ENCODE measurements at regions not wholly inside any gene's neighbourhood (a gene's known extent, or its start where the extent isn't known, plus 50 kb on each side); places are given as distances from the start of the nearest gene placed in this dataset.

DNA sequence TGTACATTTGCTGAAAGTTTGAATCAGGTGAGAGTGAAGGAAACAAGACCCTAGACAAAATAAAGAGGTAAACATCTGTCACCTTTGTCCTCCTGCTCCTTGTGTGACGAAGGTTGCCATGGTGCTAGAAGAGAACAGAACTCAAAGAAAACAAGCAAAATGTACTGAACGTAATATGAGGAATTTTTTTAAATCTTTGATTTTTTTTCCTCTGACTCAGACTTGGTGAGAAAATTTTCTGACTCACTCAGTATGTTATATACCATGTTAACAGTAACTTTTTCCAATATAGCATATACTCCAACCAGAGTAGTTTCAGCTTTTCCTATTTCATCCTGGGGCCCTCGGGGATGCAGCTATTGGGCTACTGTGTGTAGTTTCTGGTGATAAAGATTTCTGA lies 2114.6 kb upstream of the PIK3C3 start:
- Histone ChIP-seq H3K36me3 (ENCODE audit: control insufficient read depth in 2 of 2, insufficient read depth in 2 of 2, low read length in 1 of 2) (no peaks in the 10 kb centered on the region), H4K20me1 (ENCODE audit: control insufficient read depth, insufficient read depth) (no peaks in the 10 kb centered on the region), H3K4me1 (ENCODE audit: control insufficient read depth, insufficient read depth, low read length) (no peaks in the 10 kb centered on the region), H3K27ac (ENCODE audit: control insufficient read depth, insufficient read depth) (no peak overlapping the region), H2AFZ (ENCODE audit: control insufficient read depth, low read depth, low read length) (no peak overlapping the region), H3K79me2 (ENCODE audit: control insufficient read depth, insufficient read depth, low read length) (no peaks in the 10 kb centered on the region), H3K4me2 (ENCODE audit: control insufficient read depth, insufficient read depth) (no peak overlapping the region), H3K9me3 (replicated peaks; ENCODE audit: control insufficient read depth, insufficient read depth, low read length) (no peaks in the 10 kb centered on the region), H3K9ac (ENCODE audit: control insufficient read depth, insufficient read depth, low read length) (no peak overlapping the region), H3K4me3 (no peak overlapping the region), H3K27me3 (replicated peaks in 1 of 2; ENCODE audit: control insufficient read depth in 2 of 2, insufficient read depth in 2 of 2, low read length in 1 of 2) (no peaks in the 10 kb centered on the region)
- DNase-seq (ENCODE audit: low read depth, low spot score) (no peak), FAIRE-seq (no peak), ATAC-seq (no peak)
- ChIA-PET POLR2A (no interaction called here), RAD21 (ENCODE audit: unreplicated experiment) (interaction anchor here (1.1 kb wide), 1 partner anchor 9 kb away, joined by 3 read pairs; no protein-coding TSS in a partner anchor), SMC1A (ENCODE audit: uncharacterized antibody, unreplicated experiment) (interaction anchor here (1.0 kb wide), 1 partner anchor 18 kb away, joined by 4 read pairs; no protein-coding TSS in a partner anchor), CTCF (no interaction called here)
- 0% methylated on average over 3 of the region's 3 CpGs for WGBS (ENCODE audit: insufficient coverage, insufficient replicate concordance, low lambda C conversion rate, missing lambda C conversion rate)
- in situ Hi-C loops (cut with MboI): no loop called here
- TF ChIP-seq YBX1 (IDR thresholded peaks at IDR 0.05) (no peak), CBFB (IDR thresholded peaks at IDR 0.05; ENCODE audit: low read depth) (no peak), ZNF217 (IDR thresholded peaks at IDR 0.05) (no peak), FOXK2 (IDR thresholded peaks at IDR 0.05) (no peak), SUZ12 (IDR thresholded peaks at IDR 0.05; ENCODE audit: unreplicated experiment) (no peak), ZNF24 (IDR thresholded peaks at IDR 0.05) (no peak), SMAD5 (IDR thresholded peaks at IDR 0.05; ENCODE audit: low read depth) (no peak), SMAD1 (IDR thresholded peaks at IDR 0.05; ENCODE audit: low read depth, partially characterized antibody) (no peak), SMC3 (IDR thresholded peaks at IDR 0.05; ENCODE audit: borderline replicate concordance, low read length) (no peak), EP300 (IDR thresholded peaks at IDR 0.05; ENCODE audit: borderline replicate concordance in 1 of 2, control insufficient read depth in 1 of 2, low read depth in 2 of 2, low read length in 2 of 2) (no peak), TCF7 (IDR thresholded peaks at IDR 0.05; ENCODE audit: borderline replicate concordance) (no peak), RCOR1 (conservative IDR thresholded peaks at IDR 0.05; ENCODE audit: low read depth, low read length) (no peak), SUPT20H (IDR thresholded peaks at IDR 0.05; ENCODE audit: borderline replicate concordance, control insufficient read depth, low read depth, low read length) (no peak), CREM (IDR thresholded peaks at IDR 0.05; ENCODE audit: low read depth) (no peak), TAF1 (IDR thresholded peaks at IDR 0.05; ENCODE audit: borderline replicate concordance, low read depth, low read length) (no peak), FOXM1 (IDR thresholded peaks at IDR 0.05; ENCODE audit: low read depth, low read length) (no peak)
- TF ChIP-seq, protein P1, sequence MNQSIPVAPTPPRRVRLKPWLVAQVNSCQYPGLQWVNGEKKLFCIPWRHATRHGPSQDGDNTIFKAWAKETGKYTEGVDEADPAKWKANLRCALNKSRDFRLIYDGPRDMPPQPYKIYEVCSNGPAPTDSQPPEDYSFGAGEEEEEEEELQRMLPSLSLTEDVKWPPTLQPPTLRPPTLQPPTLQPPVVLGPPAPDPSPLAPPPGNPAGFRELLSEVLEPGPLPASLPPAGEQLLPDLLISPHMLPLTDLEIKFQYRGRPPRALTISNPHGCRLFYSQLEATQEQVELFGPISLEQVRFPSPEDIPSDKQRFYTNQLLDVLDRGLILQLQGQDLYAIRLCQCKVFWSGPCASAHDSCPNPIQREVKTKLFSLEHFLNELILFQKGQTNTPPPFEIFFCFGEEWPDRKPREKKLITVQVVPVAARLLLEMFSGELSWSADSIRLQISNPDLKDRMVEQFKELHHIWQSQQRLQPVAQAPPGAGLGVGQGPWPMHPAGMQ (IDR thresholded peaks at IDR 0.05; ENCODE audit: borderline replicate concordance): no peak
- TF ChIP-seq, protein P2, sequence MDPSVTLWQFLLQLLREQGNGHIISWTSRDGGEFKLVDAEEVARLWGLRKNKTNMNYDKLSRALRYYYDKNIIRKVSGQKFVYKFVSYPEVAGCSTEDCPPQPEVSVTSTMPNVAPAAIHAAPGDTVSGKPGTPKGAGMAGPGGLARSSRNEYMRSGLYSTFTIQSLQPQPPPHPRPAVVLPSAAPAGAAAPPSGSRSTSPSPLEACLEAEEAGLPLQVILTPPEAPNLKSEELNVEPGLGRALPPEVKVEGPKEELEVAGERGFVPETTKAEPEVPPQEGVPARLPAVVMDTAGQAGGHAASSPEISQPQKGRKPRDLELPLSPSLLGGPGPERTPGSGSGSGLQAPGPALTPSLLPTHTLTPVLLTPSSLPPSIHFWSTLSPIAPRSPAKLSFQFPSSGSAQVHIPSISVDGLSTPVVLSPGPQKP (IDR thresholded peaks at IDR 0.05; ENCODE audit: low read depth, low read length): no peak
- TF ChIP-seq, protein P3, sequence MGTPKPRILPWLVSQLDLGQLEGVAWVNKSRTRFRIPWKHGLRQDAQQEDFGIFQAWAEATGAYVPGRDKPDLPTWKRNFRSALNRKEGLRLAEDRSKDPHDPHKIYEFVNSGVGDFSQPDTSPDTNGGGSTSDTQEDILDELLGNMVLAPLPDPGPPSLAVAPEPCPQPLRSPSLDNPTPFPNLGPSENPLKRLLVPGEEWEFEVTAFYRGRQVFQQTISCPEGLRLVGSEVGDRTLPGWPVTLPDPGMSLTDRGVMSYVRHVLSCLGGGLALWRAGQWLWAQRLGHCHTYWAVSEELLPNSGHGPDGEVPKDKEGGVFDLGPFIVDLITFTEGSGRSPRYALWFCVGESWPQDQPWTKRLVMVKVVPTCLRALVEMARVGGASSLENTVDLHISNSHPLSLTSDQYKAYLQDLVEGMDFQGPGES (IDR thresholded peaks at IDR 0.05): no peak
- BruUV-seq (replicated peaks): no TSS peak
- intact Hi-C loops (cut with micrococcal nuclease; ENCODE audit: unreplicated experiment): no loop called here

Data from GM12878 (cell line).